GM18498 (cell line): ENCODE measurements at regions not wholly inside any gene's neighbourhood (a gene's known extent, or its start where the extent isn't known, plus 50 kb on each side); places are given as distances from the start of the nearest gene placed in this dataset.

Experiments
- ATAC-seq: cut with Tn5 transposase; IDR thresholded peaks from one replicate; pipeline ENCODE4 v1.9.1; 2021; ENCODE audit warnings: mild to moderate bottlenecking, moderate library complexity; ENCODE audit not compliant: unreplicated experiment

GRCh38 chr2:200135082-200135481 lies 171.4 kb upstream of the SPATS2L start:
- ATAC-seq = no peak

- no peak for ATAC-seq
These were observed 169.8 kb upstream of the SPATS2L start for GRCh38 chr2:200136655-200137054.

GRCh38 chr2:200137271-200137670 lies 169.2 kb upstream of the SPATS2L start:
- no peak for ATAC-seq

GRCh38 chr2:200137691-200138090 lies 168.8 kb upstream of the SPATS2L start:
- no peak for ATAC-seq

- ATAC-seq = no peak
These were observed 167.9 kb upstream of the SPATS2L start for GRCh38 chr2:200138391-200139124.

GRCh38 chr2:200144571-200144970 lies 161.9 kb upstream of the SPATS2L start:
- no peak for ATAC-seq

GRCh38 chr2:200146501-200146900 lies 160.0 kb upstream of the SPATS2L start:
- no peak for ATAC-seq

GRCh38 chr2:200147371-200147770 lies 159.1 kb upstream of the SPATS2L start:
- ATAC-seq = no peak

- no peak for ATAC-seq
These were observed 158.1 kb upstream of the SPATS2L start for GRCh38 chr2:200148366-200148765.

- ATAC-seq = no peak
These were observed 155.9 kb upstream of the SPATS2L start for GRCh38 chr2:200150411-200151086.

- no peak for ATAC-seq
These were observed 150.8 kb upstream of the SPATS2L start for GRCh38 chr2:200155652-200156051.

- no peak for ATAC-seq
These were observed 150.2 kb upstream of the SPATS2L start for GRCh38 chr2:200156166-200156835.

GRCh38 chr2:200158647-200159356 lies 147.7 kb upstream of the SPATS2L start:
- no peak for ATAC-seq

GRCh38 chr2:200159357-200159707 lies 147.2 kb upstream of the SPATS2L start:
- ATAC-seq = no peak

- ATAC-seq = no peak
These were observed 146.4 kb upstream of the SPATS2L start for GRCh38 chr2:200159829-200160781.

GRCh38 chr2:200161458-200161857 lies 145.0 kb upstream of the SPATS2L start:
- ATAC-seq = no peak

GRCh38 chr2:200165687-200166086 lies 140.8 kb upstream of the SPATS2L start:
- no peak for ATAC-seq

- no peak for ATAC-seq
These were observed 137.6 kb upstream of the SPATS2L start for GRCh38 chr2:200168641-200169555.

GRCh38 chr2:200170221-200170620 lies 136.3 kb upstream of the SPATS2L start:
- no peak for ATAC-seq
